Erythroblast (primary cell): ENCODE measurements at regions not wholly inside any gene's neighbourhood (a gene's known extent, or its start where the extent isn't known, plus 50 kb on each side); places are given as distances from the start of the nearest gene placed in this dataset.
"Not testable (repeated sequence)": the region's sequence is repeated elsewhere in the genome, so short reads cannot be mapped to it uniquely, and the experiment has no call there.

Experiments used
- DNase-seq, 2 experiments: peaks; one replicate each; lab custom pipeline; 2025; lab: John Stamatoyannopoulos, UW
- GATA1 ChIP-seq: IDR thresholded peaks from 2 replicates; pipeline ENCODE4 v1.6.1; 2011; ENCODE audit warnings: low read depth, mild to moderate bottlenecking, control low read depth, low read length, moderate library complexity
- POLR2A ChIP-seq: IDR thresholded peaks from 2 replicates; pipeline ENCODE4 v1.6.1; 2011; ENCODE audit warnings: mild to moderate bottlenecking, low read length

GRCh38 chr10:83538047-83538446 lies 601.3 kb upstream of the GHITM start:
- DNase-seq, result no peak
- TF ChIP-seq POLR2A, result no peak
- no peak for TF ChIP-seq GATA1

GRCh38 chr10:83539528-83540308 lies 599.6 kb upstream of the GHITM start:
- no peak for TF ChIP-seq POLR2A
- TF ChIP-seq GATA1, result no peak
- DNase-seq, result no peak

- TF ChIP-seq GATA1, result no peak
- TF ChIP-seq POLR2A, result no peak
Observed at GRCh38 chr10:83541046-83541445, 598.3 kb upstream of the GHITM start.

GRCh38 chr10:83542774-83543411 lies 596.4 kb upstream of the GHITM start:
- no peak for DNase-seq
- TF ChIP-seq POLR2A (no peak), GATA1 (no peak)

More at GRCh38 chr10:83541046-83541445, 598.3 kb upstream of the GHITM start:
- DNase-seq, result no peak

- no peak for DNase-seq
Observed at GRCh38 chr10:83543691-83544462, 595.4 kb upstream of the GHITM start.

GRCh38 chr10:83545901-83546391 lies 593.4 kb upstream of the GHITM start:
- DNase-seq, result no peak
- no peak for TF ChIP-seq GATA1
- TF ChIP-seq POLR2A, result no peak

More at GRCh38 chr10:83543691-83544462, 595.4 kb upstream of the GHITM start:
- no peak for TF ChIP-seq GATA1
- TF ChIP-seq POLR2A, result no peak

GRCh38 chr10:83551190-83551589 lies 588.1 kb upstream of the GHITM start:
- DNase-seq, result not testable (repeated sequence)

- TF ChIP-seq POLR2A (no peak), GATA1 (no peak)
- no peak for DNase-seq
Observed at GRCh38 chr10:83553366-83553765, 585.9 kb upstream of the GHITM start.

GRCh38 chr10:83555264-83555663 lies 584.0 kb upstream of the GHITM start:
- no peak for TF ChIP-seq GATA1
- no peak for TF ChIP-seq POLR2A
- DNase-seq, result no peak

GRCh38 chr10:83562381-83562780 lies 576.9 kb upstream of the GHITM start:
- no peak for TF ChIP-seq POLR2A
- no peak for TF ChIP-seq GATA1
- no peak for DNase-seq

- TF ChIP-seq GATA1 (no peak), POLR2A (no peak)
Observed at GRCh38 chr10:83564889-83565588, 574.3 kb upstream of the GHITM start.

GRCh38 chr10:83572036-83572435 lies 567.3 kb upstream of the GHITM start:
- TF ChIP-seq GATA1 (no peak), POLR2A (no peak)
- DNase-seq, result no peak

More at GRCh38 chr10:83564889-83565588, 574.3 kb upstream of the GHITM start:
- no peak for DNase-seq

- no peak for DNase-seq
- TF ChIP-seq GATA1 (no peak), POLR2A (no peak)
Observed at GRCh38 chr10:83574770-83575169, 564.5 kb upstream of the GHITM start.
